ENCODE measurements at regions not wholly inside any gene's neighbourhood (a gene's known extent, or its start where the extent isn't known, plus 50 kb on each side); places are given as distances from the start of the nearest gene placed in this dataset.

- no peaks in the 10 kb centered on the region for H3K9me3 ChIP-seq (ENCODE audit: severe bottlenecking)
- TF ChIP-seq CTCF (IDR thresholded peaks at IDR 0.05; ENCODE audit: low read depth, low read length), result no peak
- no peak overlapping the region for H3K27ac ChIP-seq
- H3K4me3 ChIP-seq (ENCODE audit: low read depth, low read length), result no peak overlapping the region
- no peak for DNase-seq
- no peaks in the 10 kb centered on the region for H3K27me3 ChIP-seq (ENCODE audit: insufficient read depth, low read depth, severe bottlenecking)
- H3K36me3 ChIP-seq, result no peaks in the 10 kb centered on the region
Measured at GRCh38 chr3:115476472-115476871, 146.8 kb upstream of the GAP43 start.

- Histone ChIP-seq H3K27ac (no peak overlapping the region), H3K27me3 (ENCODE audit: insufficient read depth, low read depth, severe bottlenecking) (no peaks in the 10 kb centered on the region), H3K36me3 (no peaks in the 10 kb centered on the region), H3K4me3 (ENCODE audit: low read depth, low read length) (no peak overlapping the region), H3K9me3 (ENCODE audit: severe bottlenecking) (no peaks in the 10 kb centered on the region)
- no peak for TF ChIP-seq CTCF (IDR thresholded peaks at IDR 0.05; ENCODE audit: low read depth, low read length)
- DNase-seq, result no peak
Measured at GRCh38 chr3:115478359-115478758, 145.0 kb upstream of the GAP43 start.

GRCh38 chr3:115486880-115487279 is 136.4 kb upstream of the GAP43 start:
- DNase-seq, result no peak
- H3K9me3 ChIP-seq (ENCODE audit: severe bottlenecking), result no peaks in the 10 kb centered on the region
- no peak overlapping the region for H3K4me3 ChIP-seq (ENCODE audit: low read depth, low read length)
- H3K27me3 ChIP-seq (ENCODE audit: insufficient read depth, low read depth, severe bottlenecking), result no peaks in the 10 kb centered on the region
- TF ChIP-seq CTCF (IDR thresholded peaks at IDR 0.05; ENCODE audit: low read depth, low read length), result no peak
- no peak overlapping the region for H3K27ac ChIP-seq
- H3K36me3 ChIP-seq, result no peaks in the 10 kb centered on the region

GRCh38 chr3:115487968-115488367 is 135.3 kb upstream of the GAP43 start:
- H3K27me3 ChIP-seq (ENCODE audit: insufficient read depth, low read depth, severe bottlenecking), result no peaks in the 10 kb centered on the region
- no peak for TF ChIP-seq CTCF (IDR thresholded peaks at IDR 0.05; ENCODE audit: low read depth, low read length)
- peak overlapping the region; percentile 72 for H3K27ac ChIP-seq
- no peak overlapping the region for H3K4me3 ChIP-seq (ENCODE audit: low read depth, low read length)
- no peaks in the 10 kb centered on the region for H3K9me3 ChIP-seq (ENCODE audit: severe bottlenecking)
- H3K36me3 ChIP-seq, result no peaks in the 10 kb centered on the region
- DNase-seq, result peak; percentile 15

- peak overlapping the region; percentile 37 for H3K4me3 ChIP-seq (ENCODE audit: low read depth, low read length)
- H3K27me3 ChIP-seq (ENCODE audit: insufficient read depth, low read depth, severe bottlenecking), result no peaks in the 10 kb centered on the region
- peak overlapping the region; percentile 72 for H3K27ac ChIP-seq
- TF ChIP-seq CTCF (IDR thresholded peaks at IDR 0.05; ENCODE audit: low read depth, low read length), result no peak
- no peaks in the 10 kb centered on the region for H3K36me3 ChIP-seq
- H3K9me3 ChIP-seq (ENCODE audit: severe bottlenecking), result no peaks in the 10 kb centered on the region
- no peak for DNase-seq
Measured at GRCh38 chr3:115488409-115488808, 134.9 kb upstream of the GAP43 start.

- Histone ChIP-seq H3K36me3 (no peaks in the 10 kb centered on the region), H3K9me3 (ENCODE audit: severe bottlenecking) (no peaks in the 10 kb centered on the region), H3K4me3 (ENCODE audit: low read depth, low read length) (no peak overlapping the region), H3K27me3 (ENCODE audit: insufficient read depth, low read depth, severe bottlenecking) (no peaks in the 10 kb centered on the region), H3K27ac (no peak overlapping the region)
- no peak for TF ChIP-seq CTCF (IDR thresholded peaks at IDR 0.05; ENCODE audit: low read depth, low read length)
- DNase-seq, result no peak
Measured at GRCh38 chr3:115494826-115495225, 128.5 kb upstream of the GAP43 start.
